HUES6 (cell line): ENCODE measurements at regions not wholly inside any gene's neighbourhood (a gene's known extent, or its start where the extent isn't known, plus 50 kb on each side); places are given as distances from the start of the nearest gene placed in this dataset.
"Not testable (repeated sequence)": the region's sequence is repeated elsewhere in the genome, so short reads cannot be mapped to it uniquely, and the experiment has no call there.

Experiments
- H3K27ac ChIP-seq: 2 replicates; pipeline ENCODE4 v1.7.0; 2013; ENCODE audit warnings: low read depth, mild to moderate bottlenecking, low read length, inconsistent platforms
- H3K27me3 ChIP-seq: 2 replicates; pipeline ENCODE4 v1.6.1; 2013; ENCODE audit warnings: low read length; ENCODE audit not compliant: control insufficient read depth, insufficient read depth
- H3K36me3 ChIP-seq: 2 replicates; pipeline ENCODE4 v1.6.1; 2013; ENCODE audit warnings: low read length; ENCODE audit not compliant: control insufficient read depth, insufficient read depth
- H3K4me1 ChIP-seq: 2 replicates; pipeline ENCODE4 v1.6.1; 2013; ENCODE audit warnings: low read length; ENCODE audit not compliant: control insufficient read depth, insufficient read depth
- H3K4me3 ChIP-seq: 2 replicates; pipeline ENCODE4 v1.5.1; 2013; ENCODE audit warnings: low read depth, low read length
- H3K9ac ChIP-seq: one replicate; pipeline ENCODE4 v1.6.1; 2013; ENCODE audit warnings: mild to moderate bottlenecking, low read length
- H3K9me3 ChIP-seq: 2 replicates; pipeline ENCODE4 v1.6.1; 2013; ENCODE audit warnings: low read depth, low read length; ENCODE audit not compliant: control insufficient read depth, insufficient read depth

DNA sequence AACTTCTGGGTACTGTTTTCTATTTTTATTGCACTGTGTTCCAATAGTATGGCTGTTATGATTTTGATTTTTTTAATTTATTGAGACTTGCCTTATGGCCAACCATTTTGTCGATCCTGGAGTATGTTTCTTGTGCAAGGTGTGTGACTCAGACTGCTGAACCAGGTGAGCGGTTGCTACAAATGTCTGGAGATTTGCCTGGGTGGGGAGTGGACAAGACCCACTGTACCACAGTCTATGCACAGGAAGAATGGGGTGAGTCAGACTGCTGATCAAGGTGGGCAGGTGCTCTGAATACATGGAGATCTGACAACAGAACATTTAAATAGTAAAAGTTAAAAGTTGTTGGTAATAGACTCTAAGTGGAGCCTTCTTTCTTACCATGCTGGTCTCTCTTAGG lies 609.2 kb downstream of the CSNK1G3 start:
- H3K9me3 ChIP-seq = 0 out of 2 replicates have a peak, but pooled peaks cover 2% of the 10 kb centered on the region
- H3K4me1 ChIP-seq = peaks cover 3% of the 10 kb centered on the region; the same call in 1 of the 2 replicates
- no peak overlapping the region for H3K4me3 ChIP-seq
- no peak overlapping the region for H3K27ac ChIP-seq
- H3K9ac ChIP-seq = no peak overlapping the region
- H3K36me3 ChIP-seq = no peaks in the 10 kb centered on the region
- H3K27me3 ChIP-seq = no peaks in the 10 kb centered on the region

GRCh38 chr5:124114911-124115310 lies 602.9 kb downstream of the CSNK1G3 start:
- no peaks in the 10 kb centered on the region for H3K9me3 ChIP-seq
- no peak overlapping the region for H3K4me3 ChIP-seq
- H3K4me1 ChIP-seq = peaks cover 7% of the 10 kb centered on the region; the same call in 1 of the 2 replicates
- no peak overlapping the region for H3K9ac ChIP-seq
- no peaks in the 10 kb centered on the region for H3K36me3 ChIP-seq
- H3K27me3 ChIP-seq = no peaks in the 10 kb centered on the region
- no peak overlapping the region for H3K27ac ChIP-seq

DNA sequence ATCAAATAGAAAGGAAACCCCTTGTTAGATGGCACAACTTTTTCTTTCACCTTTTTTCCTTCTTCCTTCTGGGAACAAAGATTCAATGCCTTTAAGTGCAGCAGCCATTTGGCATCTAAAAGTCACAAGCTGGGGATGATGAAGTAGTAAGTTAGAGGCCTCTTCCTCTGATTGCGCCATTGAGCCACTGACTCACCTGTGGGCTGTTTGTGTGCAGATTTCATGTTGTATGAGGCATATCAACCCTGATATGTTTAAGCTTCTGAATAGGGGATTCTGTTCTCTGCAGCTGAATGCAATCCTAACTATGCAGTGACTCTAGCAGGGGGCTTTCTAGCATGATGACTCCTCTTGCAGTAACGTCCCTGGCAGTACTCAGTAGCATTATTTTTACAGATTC lies 599.9 kb downstream of the CSNK1G3 start:
- Histone ChIP-seq H3K27ac (no peak overlapping the region), H3K4me3 (no peak overlapping the region), H3K27me3 (no peaks in the 10 kb centered on the region), H3K9me3 (no peaks in the 10 kb centered on the region), H3K36me3 (no peaks in the 10 kb centered on the region), H3K9ac (no peak overlapping the region), H3K4me1 (peaks cover 7% of the 10 kb centered on the region; the same call in 1 of the 2 replicates)

- no peaks in the 10 kb centered on the region for H3K36me3 ChIP-seq
Measured at GRCh38 chr5:124110942-124111341, 599.0 kb downstream of the CSNK1G3 start.

DNA sequence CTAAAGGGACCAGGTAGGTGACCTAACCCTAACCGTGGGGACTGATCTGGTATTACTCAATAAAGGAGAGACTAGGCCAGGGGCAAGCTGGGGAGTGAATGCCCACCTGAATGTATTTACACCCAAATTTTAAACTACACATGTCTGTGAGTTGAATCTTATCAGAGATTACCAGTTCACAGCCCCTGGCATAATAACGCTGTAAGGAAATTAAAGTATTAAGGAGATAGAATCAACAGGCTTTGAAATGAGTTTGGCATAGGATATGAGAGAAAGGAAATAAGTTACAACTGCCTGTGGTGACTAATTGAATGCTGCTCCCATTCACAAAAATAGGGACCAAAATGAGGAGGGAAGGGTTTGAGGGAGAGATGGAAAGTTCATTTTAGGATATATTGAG lies 593.3 kb downstream of the CSNK1G3 start:
- H3K36me3 ChIP-seq = no peaks in the 10 kb centered on the region
- H3K4me3 ChIP-seq = no peak overlapping the region
- H3K4me1 ChIP-seq = no peaks in the 10 kb centered on the region
- H3K27ac ChIP-seq = no peak overlapping the region
- H3K27me3 ChIP-seq = no peaks in the 10 kb centered on the region
- no peak overlapping the region for H3K9ac ChIP-seq
- no peaks in the 10 kb centered on the region for H3K9me3 ChIP-seq

More at GRCh38 chr5:124110942-124111341, 599.0 kb downstream of the CSNK1G3 start:
- H3K9me3 ChIP-seq = no peaks in the 10 kb centered on the region
- peaks cover 3% of the 10 kb centered on the region; the same call in 1 of the 2 replicates for H3K4me1 ChIP-seq
- H3K9ac ChIP-seq = no peak overlapping the region
- no peak overlapping the region for H3K27ac ChIP-seq
- H3K27me3 ChIP-seq = no peaks in the 10 kb centered on the region
- H3K4me3 ChIP-seq = no peak overlapping the region

GRCh38 chr5:124104821-124105220 lies 592.8 kb downstream of the CSNK1G3 start:
- H3K27ac ChIP-seq = no peak overlapping the region
- H3K4me3 ChIP-seq = no peak overlapping the region
- H3K4me1 ChIP-seq = no peaks in the 10 kb centered on the region
- H3K9me3 ChIP-seq = no peaks in the 10 kb centered on the region
- no peaks in the 10 kb centered on the region for H3K27me3 ChIP-seq
- no peak overlapping the region for H3K9ac ChIP-seq
- H3K36me3 ChIP-seq = no peaks in the 10 kb centered on the region

- no peak overlapping the region for H3K9ac ChIP-seq
- H3K27ac ChIP-seq = no peak overlapping the region
- no peaks in the 10 kb centered on the region for H3K36me3 ChIP-seq
- no peaks in the 10 kb centered on the region for H3K4me1 ChIP-seq
- no peak overlapping the region for H3K4me3 ChIP-seq
- H3K9me3 ChIP-seq = no peaks in the 10 kb centered on the region
- no peaks in the 10 kb centered on the region for H3K27me3 ChIP-seq
Measured at GRCh38 chr5:124104344-124104743, 592.4 kb downstream of the CSNK1G3 start.

DNA sequence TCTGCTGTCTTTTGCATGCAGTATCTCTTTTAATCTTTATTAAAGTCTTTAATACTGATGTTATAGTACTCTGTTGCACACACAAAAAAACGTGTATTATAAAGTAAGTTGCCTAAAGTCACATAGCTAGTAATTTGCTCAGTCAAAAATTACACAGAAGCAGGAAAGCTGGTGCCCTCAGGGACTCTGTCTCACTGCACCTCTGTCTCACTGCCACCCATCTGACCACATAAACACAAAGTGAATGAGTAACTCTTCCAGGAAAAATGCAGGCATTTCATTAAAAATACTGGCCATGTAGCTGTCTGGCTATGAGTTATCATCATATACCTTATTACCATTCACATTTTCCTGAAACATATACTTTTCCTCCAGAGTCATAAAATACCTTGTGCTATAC lies 591.7 kb downstream of the CSNK1G3 start:
- Histone ChIP-seq H3K27ac (no peak overlapping the region), H3K27me3 (no peaks in the 10 kb centered on the region), H3K9me3 (no peaks in the 10 kb centered on the region), H3K4me3 (no peak overlapping the region), H3K9ac (no peak overlapping the region), H3K36me3 (no peaks in the 10 kb centered on the region), H3K4me1 (no peaks in the 10 kb centered on the region)

GRCh38 chr5:124103056-124103455 lies 591.1 kb downstream of the CSNK1G3 start:
- H3K9ac ChIP-seq, H3K9me3 ChIP-seq, H3K4me1 ChIP-seq: not testable (repeated sequence)

GRCh38 chr5:124102486-124102885 lies 590.5 kb downstream of the CSNK1G3 start:
- H3K27me3 ChIP-seq = no peaks in the 10 kb centered on the region
- H3K9me3 ChIP-seq = no peaks in the 10 kb centered on the region
- H3K36me3 ChIP-seq = no peaks in the 10 kb centered on the region
- H3K27ac ChIP-seq = no peak overlapping the region
- no peaks in the 10 kb centered on the region for H3K4me1 ChIP-seq
- no peak overlapping the region for H3K9ac ChIP-seq
- H3K4me3 ChIP-seq = no peak overlapping the region

More at GRCh38 chr5:124103056-124103455, 591.1 kb downstream of the CSNK1G3 start:
- H3K27ac ChIP-seq, H3K27me3 ChIP-seq, H3K36me3 ChIP-seq, H3K4me3 ChIP-seq: not testable (repeated sequence)

GRCh38 chr5:124093658-124094057 lies 581.7 kb downstream of the CSNK1G3 start:
- no peaks in the 10 kb centered on the region for H3K36me3 ChIP-seq
- H3K9me3 ChIP-seq = 0 out of 2 replicates have a peak, but pooled peaks cover 3% of the 10 kb centered on the region
- no peak overlapping the region for H3K9ac ChIP-seq
- H3K27ac ChIP-seq = no peak overlapping the region
- no peaks in the 10 kb centered on the region for H3K27me3 ChIP-seq
- H3K4me3 ChIP-seq = no peak overlapping the region
- peaks cover 3% of the 10 kb centered on the region for H3K4me1 ChIP-seq

DNA sequence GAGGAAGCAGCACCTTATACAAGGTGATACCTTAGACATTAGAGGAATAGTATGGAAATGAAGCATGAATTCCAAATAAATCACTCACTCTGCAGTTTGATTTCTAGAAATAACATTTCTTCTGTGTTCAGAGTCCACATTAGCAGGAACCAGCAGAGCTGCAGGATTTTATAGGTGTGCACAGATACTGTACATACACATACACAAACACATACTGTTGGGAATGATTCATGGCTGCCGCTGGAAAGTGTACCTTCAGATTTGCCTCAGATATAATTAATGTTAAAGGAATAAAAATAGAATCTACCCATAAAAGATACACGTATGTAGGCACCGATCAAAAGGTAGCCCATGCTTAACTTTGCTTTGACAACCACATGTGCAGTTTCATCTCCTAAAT lies 578.1 kb downstream of the CSNK1G3 start:
- no peak overlapping the region for H3K4me3 ChIP-seq
- H3K9ac ChIP-seq = no peak overlapping the region
- H3K27me3 ChIP-seq = no peaks in the 10 kb centered on the region
- H3K9me3 ChIP-seq = 0 out of 2 replicates have a peak, but pooled peaks cover under 1% of the 10 kb centered on the region
- no peaks in the 10 kb centered on the region for H3K36me3 ChIP-seq
- no peak overlapping the region for H3K27ac ChIP-seq
- H3K4me1 ChIP-seq = peaks cover 18% of the 10 kb centered on the region
